ENCODE measurements at regions not wholly inside any gene's neighbourhood (a gene's known extent, or its start where the extent isn't known, plus 50 kb on each side); places are given as distances from the start of the nearest gene placed in this dataset.

DNA sequence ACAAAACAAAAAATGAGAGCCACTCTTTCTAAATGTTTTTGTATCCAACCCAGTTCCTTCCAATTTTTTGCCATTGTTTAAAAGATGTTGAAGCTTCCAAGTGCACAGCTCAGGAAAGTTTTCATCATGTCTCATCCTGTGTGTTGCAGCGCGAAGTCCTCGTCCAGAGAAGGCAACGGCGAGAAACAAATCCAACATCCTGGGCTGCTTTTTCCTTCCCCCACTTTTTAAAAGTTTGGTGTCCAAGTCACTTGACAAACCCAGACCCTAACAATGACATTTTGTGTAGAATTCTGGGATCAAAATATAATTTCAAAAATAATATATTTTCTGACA, 92.3 kb downstream of the ANKRD60 start:
- Histone ChIP-seq H3K4me1 (ENCODE audit: insufficient read depth, low read length) (no peaks in the 10 kb centered on the region), H3K9me3 (ENCODE audit: low read length) (no peaks in the 10 kb centered on the region), H3K4me3 (ENCODE audit: low read length) (no peak overlapping the region), H3K36me3 (ENCODE audit: insufficient read depth, low read length) (no peaks in the 10 kb centered on the region), H3K27me3 (ENCODE audit: insufficient read depth, low read length, poor library complexity, severe bottlenecking) (peaks cover 5% of the 10 kb centered on the region), H3K27ac (ENCODE audit: low read depth, low read length) (no peak overlapping the region)
- Mint-ChIP-seq H3K27me3 (peaks cover 26 to 88% of the 10 kb centered on the region in 2 donors), H3K27ac (no peak overlapping the region), H3K4me1 (peaks cover 0 to 8% (median 2%) of the 10 kb centered on the region in 3 donors), H3K9me3 (no peaks in the 10 kb centered on the region), H3K4me3 (no peak overlapping the region), H3K36me3 (no peaks in the 10 kb centered on the region)
- ChIA-PET POLR2A (no interaction called here), CTCF (no interaction called here)
- DNase-seq: no peak

DNA sequence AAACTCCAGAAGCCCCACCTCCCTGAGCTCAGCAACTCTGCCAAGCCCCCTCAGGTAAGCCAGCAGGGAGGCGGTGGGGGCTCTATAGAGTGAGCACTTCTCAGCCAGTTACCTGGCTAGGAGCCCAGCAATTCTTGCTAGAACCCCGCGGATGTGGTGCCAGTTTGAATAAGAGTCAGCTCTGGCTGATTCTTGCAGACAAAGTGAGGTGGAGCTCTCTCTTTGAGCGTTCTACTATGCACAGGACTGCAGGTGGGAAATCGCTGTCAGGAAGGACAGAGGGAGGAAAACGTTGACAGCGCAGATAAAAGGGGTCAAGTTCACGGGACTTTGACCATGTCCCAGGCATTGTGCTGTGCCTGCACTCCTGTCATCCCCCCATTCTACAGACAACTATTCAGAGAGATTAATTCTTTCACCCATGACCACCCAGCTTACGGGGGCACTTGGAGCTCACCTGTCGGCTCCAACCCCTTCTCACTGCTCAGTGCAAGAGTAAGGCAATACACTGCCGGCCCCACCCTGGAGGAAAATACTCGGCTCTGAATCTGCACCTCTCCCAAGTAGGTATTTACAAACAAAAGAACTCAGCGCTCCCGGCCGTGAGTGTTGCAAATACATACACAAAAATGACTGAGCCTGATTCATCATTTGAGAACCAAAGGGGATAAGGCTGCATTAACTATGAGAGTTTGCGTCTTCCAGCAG, 92.9 kb downstream of the ANKRD60 start:
- Mint-ChIP-seq H3K36me3 (no peaks in the 10 kb centered on the region), H3K27ac (no peak overlapping the region), H3K4me3 (no peak overlapping the region), H3K4me1 (peaks cover 0 to 8% (median 2%) of the 10 kb centered on the region in 3 donors), H3K27me3 (peaks cover 26 to 89% of the 10 kb centered on the region in 2 donors), H3K9me3 (no peaks in the 10 kb centered on the region)
- ChIA-PET CTCF (interaction anchor here (0.6 kb wide), 1 partner anchor 1570 kb away, joined by 3 read pairs; no protein-coding TSS in a partner anchor), POLR2A (no interaction called here)
- Histone ChIP-seq H3K4me1 (ENCODE audit: insufficient read depth, low read length) (no peaks in the 10 kb centered on the region), H3K27me3 (ENCODE audit: insufficient read depth, low read length, poor library complexity, severe bottlenecking) (peaks cover 7% of the 10 kb centered on the region), H3K9me3 (ENCODE audit: low read length) (no peaks in the 10 kb centered on the region), H3K36me3 (ENCODE audit: insufficient read depth, low read length) (no peaks in the 10 kb centered on the region), H3K4me3 (ENCODE audit: low read length) (no peak overlapping the region), H3K27ac (ENCODE audit: low read depth, low read length) (no peak overlapping the region)
- no peak for DNase-seq

DNA sequence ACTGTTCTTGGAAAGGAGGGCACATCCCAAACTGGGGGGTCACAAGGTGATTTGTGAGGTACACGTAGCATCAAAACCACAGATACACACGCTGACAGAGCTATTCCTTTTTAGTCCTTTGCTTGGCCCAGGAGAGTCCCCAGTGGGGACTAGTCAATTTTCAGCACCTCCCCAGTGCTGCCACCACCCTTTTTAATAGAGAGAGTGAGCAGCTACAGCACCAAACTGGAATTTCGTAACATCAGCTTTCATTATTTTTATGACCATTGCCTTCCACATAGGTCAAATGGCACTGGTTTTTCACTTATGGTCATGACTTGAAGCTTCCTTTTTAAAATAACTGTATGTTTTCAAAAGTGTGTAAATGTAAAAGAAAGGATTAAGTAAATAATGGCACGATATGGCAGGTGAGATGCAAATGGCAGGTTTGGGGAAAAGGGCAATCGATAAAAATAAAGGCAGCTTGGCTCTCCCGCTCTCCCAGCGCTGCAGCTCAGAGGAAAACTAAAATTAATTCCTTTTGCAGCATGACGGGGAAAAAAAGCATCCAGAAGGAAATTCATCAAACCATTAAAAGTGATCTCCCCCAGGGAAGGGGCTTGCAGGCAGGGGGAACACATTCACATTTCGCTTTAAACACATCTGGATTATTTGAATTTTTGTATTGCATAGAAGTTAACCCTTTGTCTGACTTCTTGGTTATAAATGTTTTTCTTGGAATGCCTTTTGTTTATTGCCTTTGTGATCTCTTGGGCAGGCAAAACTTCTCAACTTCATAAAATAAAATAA, 95.2 kb downstream of the ANKRD60 start:
- Histone ChIP-seq H3K4me3 (ENCODE audit: low read length) (no peak overlapping the region), H3K9me3 (ENCODE audit: low read length) (no peaks in the 10 kb centered on the region), H3K27ac (ENCODE audit: low read depth, low read length) (no peak overlapping the region), H3K27me3 (ENCODE audit: insufficient read depth, low read length, poor library complexity, severe bottlenecking) (peaks cover 7% of the 10 kb centered on the region), H3K36me3 (ENCODE audit: insufficient read depth, low read length) (no peaks in the 10 kb centered on the region), H3K4me1 (ENCODE audit: insufficient read depth, low read length) (no peaks in the 10 kb centered on the region)
- peaks cover 0 to 8% (median 2%) of the 10 kb centered on the region in 3 donors for H3K4me1 Mint-ChIP-seq
- CTCF ChIA-PET: no interaction called here
- DNase-seq: no peak
- no peaks in the 10 kb centered on the region for H3K36me3 Mint-ChIP-seq
- H3K27me3 Mint-ChIP-seq: peaks cover 44 to 82% of the 10 kb centered on the region in 2 donors
- no peak overlapping the region for H3K27ac Mint-ChIP-seq
- H3K9me3 Mint-ChIP-seq: peaks cover 0 to 1% (median 0%) of the 10 kb centered on the region in 5 donors
- POLR2A ChIA-PET: no interaction called here
- H3K4me3 Mint-ChIP-seq: no peak overlapping the region

DNA sequence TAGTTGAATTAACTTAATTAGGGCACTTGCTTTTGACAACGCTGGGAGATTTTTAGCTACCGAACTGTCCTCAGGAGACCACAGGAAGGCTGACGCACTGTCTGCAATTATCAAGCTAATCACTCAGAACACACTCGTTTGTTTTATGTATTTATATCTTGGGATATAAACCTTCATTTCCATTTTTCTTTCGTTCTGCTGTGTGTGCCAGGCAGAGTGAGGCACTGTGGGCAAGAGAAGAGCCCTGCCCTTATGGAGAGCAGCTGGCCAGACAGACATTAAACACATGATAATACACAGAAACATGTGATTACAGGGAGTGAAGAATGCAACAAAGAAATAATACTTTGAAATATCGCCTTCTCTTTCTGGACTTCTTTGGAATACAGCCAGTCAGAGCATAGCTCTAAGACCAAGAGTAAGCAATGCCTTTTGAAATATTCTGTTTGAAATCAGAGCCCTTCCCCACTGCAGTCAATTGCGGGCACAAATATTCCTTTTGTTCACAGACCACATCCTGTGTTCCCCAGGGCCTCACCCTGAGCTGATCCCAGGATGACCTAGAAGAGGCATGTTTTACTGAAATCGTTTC, 96.8 kb downstream of the ANKRD60 start:
- H3K27me3 ChIP-seq (ENCODE audit: insufficient read depth, low read length, poor library complexity, severe bottlenecking): peaks cover 7% of the 10 kb centered on the region
- no peak overlapping the region for H3K4me3 Mint-ChIP-seq
- H3K27ac Mint-ChIP-seq: no peak overlapping the region
- peaks cover 0 to 8% (median 2%) of the 10 kb centered on the region in 3 donors for H3K4me1 Mint-ChIP-seq
- H3K36me3 ChIP-seq (ENCODE audit: insufficient read depth, low read length): no peaks in the 10 kb centered on the region
- ChIA-PET CTCF (no interaction called here), POLR2A (no interaction called here)
- no peaks in the 10 kb centered on the region for H3K36me3 Mint-ChIP-seq
- H3K27ac ChIP-seq (ENCODE audit: low read depth, low read length): no peak overlapping the region
- peaks cover 0 to 3% (median 0%) of the 10 kb centered on the region in 5 donors for H3K9me3 Mint-ChIP-seq
- no peak overlapping the region for H3K4me3 ChIP-seq (ENCODE audit: low read length)
- H3K4me1 ChIP-seq (ENCODE audit: insufficient read depth, low read length): no peaks in the 10 kb centered on the region
- no peak for DNase-seq
- peaks cover 49 to 77% of the 10 kb centered on the region in 2 donors for H3K27me3 Mint-ChIP-seq
- no peaks in the 10 kb centered on the region for H3K9me3 ChIP-seq (ENCODE audit: low read length)

DNA sequence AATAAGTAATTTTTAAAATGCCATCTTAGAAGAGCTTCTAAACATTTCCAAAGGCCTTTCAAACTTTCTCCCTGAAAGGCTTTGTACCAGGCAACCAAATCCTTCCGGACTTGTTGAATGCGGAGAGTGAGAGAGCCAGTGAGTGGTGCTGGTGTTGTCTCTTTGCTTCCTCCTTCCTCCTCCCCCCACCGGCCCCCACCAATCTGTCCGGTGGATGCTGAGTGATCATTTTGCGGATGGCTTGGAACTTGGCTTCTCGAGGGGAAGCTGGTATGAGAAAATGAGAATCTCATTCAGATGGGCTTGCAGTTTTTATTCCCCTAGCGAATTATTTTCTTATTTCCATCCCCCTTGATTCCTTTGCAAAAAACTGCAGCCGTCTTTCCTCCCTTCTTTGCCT, 97.3 kb downstream of the ANKRD60 start:
- peaks cover 0 to 8% (median 3%) of the 10 kb centered on the region in 5 donors for H3K9me3 Mint-ChIP-seq
- H3K4me1 Mint-ChIP-seq: peaks cover 0 to 8% (median 2%) of the 10 kb centered on the region in 3 donors
- no peaks in the 10 kb centered on the region for H3K9me3 ChIP-seq (ENCODE audit: low read length)
- CTCF ChIA-PET: no interaction called here
- peaks cover 49 to 76% of the 10 kb centered on the region in 2 donors for H3K27me3 Mint-ChIP-seq
- H3K4me3 ChIP-seq (ENCODE audit: low read length): no peak overlapping the region
- H3K4me3 Mint-ChIP-seq: no peak overlapping the region
- H3K4me1 ChIP-seq (ENCODE audit: insufficient read depth, low read length): no peaks in the 10 kb centered on the region
- no peak for DNase-seq
- peaks cover 7% of the 10 kb centered on the region for H3K27me3 ChIP-seq (ENCODE audit: insufficient read depth, low read length, poor library complexity, severe bottlenecking)
- no peak overlapping the region for H3K27ac ChIP-seq (ENCODE audit: low read depth, low read length)
- H3K27ac Mint-ChIP-seq: no peak overlapping the region
- POLR2A ChIA-PET: interaction anchor here (0.5 kb wide), 1 partner anchor 743 kb away, joined by 3 read pairs; no protein-coding TSS in a partner anchor
- no peaks in the 10 kb centered on the region for H3K36me3 Mint-ChIP-seq
- H3K36me3 ChIP-seq (ENCODE audit: insufficient read depth, low read length): no peaks in the 10 kb centered on the region

DNA sequence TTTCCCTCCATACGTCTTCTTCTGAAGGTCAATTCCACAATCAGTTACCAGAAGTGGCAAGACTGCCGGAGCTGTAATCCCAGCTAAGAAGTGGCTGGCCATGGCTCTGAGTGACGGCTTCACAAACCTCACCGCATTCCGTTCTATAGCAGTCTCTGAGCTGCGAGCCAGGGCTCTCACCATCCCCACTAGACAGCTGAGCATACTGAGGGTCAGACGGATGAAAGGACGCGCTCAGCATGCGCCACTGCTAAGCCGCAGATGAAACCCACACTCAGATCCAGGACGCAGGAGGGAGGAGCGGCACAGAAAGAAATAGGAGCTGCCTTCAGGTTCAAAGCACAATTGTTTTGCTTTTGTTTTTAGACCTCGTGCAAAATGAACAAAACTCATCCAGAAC, 97.9 kb downstream of the ANKRD60 start:
- CTCF ChIA-PET: no interaction called here
- Mint-ChIP-seq H3K4me1 (peaks cover 0 to 8% (median 2%) of the 10 kb centered on the region in 3 donors), H3K36me3 (no peaks in the 10 kb centered on the region), H3K27me3 (peaks cover 49 to 71% of the 10 kb centered on the region in 2 donors), H3K9me3 (peaks cover 0 to 11% (median 5%) of the 10 kb centered on the region in 5 donors), H3K4me3 (no peak overlapping the region), H3K27ac (no peak overlapping the region)
- Histone ChIP-seq H3K27ac (ENCODE audit: low read depth, low read length) (no peak overlapping the region), H3K36me3 (ENCODE audit: insufficient read depth, low read length) (no peaks in the 10 kb centered on the region), H3K4me3 (ENCODE audit: low read length) (no peak overlapping the region), H3K27me3 (ENCODE audit: insufficient read depth, low read length, poor library complexity, severe bottlenecking) (peaks cover 7% of the 10 kb centered on the region), H3K9me3 (ENCODE audit: low read length) (no peaks in the 10 kb centered on the region), H3K4me1 (ENCODE audit: insufficient read depth, low read length) (no peaks in the 10 kb centered on the region)
- DNase-seq: no peak
- POLR2A ChIA-PET: interaction anchor here (0.5 kb wide), 1 partner anchor 742 kb away, joined by 3 read pairs; no protein-coding TSS in a partner anchor

DNA sequence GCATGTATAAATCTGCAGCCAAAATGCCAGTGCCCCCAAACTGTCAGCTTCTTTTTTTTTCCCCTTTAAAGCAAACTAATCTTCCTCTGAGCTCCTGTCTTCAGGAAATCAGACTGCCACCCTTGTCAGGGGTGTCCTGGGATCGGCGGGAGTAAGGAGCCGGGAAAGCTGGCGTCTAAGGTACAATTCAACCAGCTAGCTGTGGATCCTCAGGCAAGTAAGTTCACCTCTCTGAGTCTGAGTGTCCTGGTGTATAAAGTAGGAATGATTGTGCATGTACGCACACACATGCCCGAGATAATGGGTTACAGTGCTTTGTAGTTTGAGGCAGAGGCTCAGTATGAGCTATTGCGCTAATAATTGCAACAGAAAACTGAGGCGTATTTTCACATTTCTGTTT, 98.3 kb downstream of the ANKRD60 start:
- CTCF ChIA-PET: no interaction called here
- peaks cover 0 to 14% (median 8%) of the 10 kb centered on the region in 5 donors for H3K9me3 Mint-ChIP-seq

DNA sequence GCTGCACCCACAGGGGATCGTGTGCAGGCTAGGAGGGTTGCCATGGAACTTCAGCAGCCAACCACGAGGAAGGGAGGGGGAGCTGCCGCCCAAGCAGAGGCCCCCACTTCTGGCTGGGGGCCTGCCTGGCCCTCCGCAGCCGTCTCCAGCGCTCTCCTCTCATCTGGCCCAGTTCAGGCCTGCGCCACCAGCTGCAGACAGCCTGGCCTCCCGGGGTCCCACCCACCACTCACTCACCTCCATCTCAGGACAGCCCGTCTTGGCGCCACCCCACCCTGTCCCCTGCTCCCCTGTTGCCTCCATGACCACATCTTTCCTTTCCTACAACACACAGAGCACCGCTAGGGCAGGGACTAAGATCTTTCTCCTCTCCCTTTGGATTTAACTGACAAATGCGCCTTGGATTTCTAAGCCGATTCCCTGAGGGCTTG, 98.7 kb downstream of the ANKRD60 start:
- Mint-ChIP-seq H3K27me3 (peaks cover 47 to 64% of the 10 kb centered on the region in 2 donors), H3K4me3 (no peak overlapping the region), H3K4me1 (peaks cover 0 to 8% (median 2%) of the 10 kb centered on the region in 3 donors), H3K9me3 (peaks cover 2 to 16% (median 10%) of the 10 kb centered on the region in 5 donors), H3K27ac (no peak overlapping the region), H3K36me3 (no peaks in the 10 kb centered on the region)
- no peak for DNase-seq
- peaks cover 7% of the 10 kb centered on the region for H3K27me3 ChIP-seq (ENCODE audit: insufficient read depth, low read length, poor library complexity, severe bottlenecking)
- ChIA-PET POLR2A (no interaction called here), CTCF (no interaction called here)
- H3K27ac ChIP-seq (ENCODE audit: low read depth, low read length): no peak overlapping the region
- H3K9me3 ChIP-seq (ENCODE audit: low read length): no peaks in the 10 kb centered on the region
- no peak overlapping the region for H3K4me3 ChIP-seq (ENCODE audit: low read length)
- H3K36me3 ChIP-seq (ENCODE audit: insufficient read depth, low read length): no peaks in the 10 kb centered on the region
- no peaks in the 10 kb centered on the region for H3K4me1 ChIP-seq (ENCODE audit: insufficient read depth, low read length)

More for the DNA sequence above, 98.3 kb downstream of the ANKRD60 start:
- POLR2A ChIA-PET: no interaction called here
- Mint-ChIP-seq H3K36me3 (no peaks in the 10 kb centered on the region), H3K4me1 (peaks cover 0 to 8% (median 2%) of the 10 kb centered on the region in 3 donors), H3K4me3 (no peak overlapping the region), H3K27ac (no peak overlapping the region), H3K27me3 (peaks cover 48 to 68% of the 10 kb centered on the region in 2 donors)
- no peak for DNase-seq
- Histone ChIP-seq H3K4me1 (ENCODE audit: insufficient read depth, low read length) (no peaks in the 10 kb centered on the region), H3K9me3 (ENCODE audit: low read length) (no peaks in the 10 kb centered on the region), H3K27ac (ENCODE audit: low read depth, low read length) (no peak overlapping the region), H3K4me3 (ENCODE audit: low read length) (no peak overlapping the region), H3K36me3 (ENCODE audit: insufficient read depth, low read length) (no peaks in the 10 kb centered on the region), H3K27me3 (ENCODE audit: insufficient read depth, low read length, poor library complexity, severe bottlenecking) (peaks cover 7% of the 10 kb centered on the region)
